Calu3 (cell line): ENCODE measurements at regions not wholly inside any gene's neighbourhood (a gene's known extent, or its start where the extent isn't known, plus 50 kb on each side); places are given as distances from the start of the nearest gene placed in this dataset.

Experiments
- BruUV-seq: library from RNA; stranded (reverse); fragments of 400-500 nt; replicated peaks from 2 replicates; lab custom pipeline; 2021; lab: Mats Ljungman, UMichigan
- CTCF ChIA-PET: fragments of 300-600 bp; sonication (Branson Sonifier 250); formaldehyde crosslinking; loops from one replicate; lab custom pipeline; 2022; ENCODE audit warnings: antibody characterized with exemption; lab: Charles Lee
- DNase-seq: peaks from one replicate; pipeline ENCODE4 v3.0.0; 2022
- H3K27ac Mint-ChIP-seq: one replicate; pipeline ENCODE4 v1.8.0; 2022; ENCODE audit warnings: mixed read lengths; ENCODE audit not compliant: unreplicated experiment
- H3K27me3 Mint-ChIP-seq: one replicate; pipeline ENCODE4 v1.8.0; 2022; ENCODE audit warnings: mixed read lengths; ENCODE audit not compliant: unreplicated experiment
- H3K36me3 Mint-ChIP-seq: one replicate; pipeline ENCODE4 v1.8.0; 2022; ENCODE audit warnings: mild to moderate bottlenecking, moderate library complexity, mixed read lengths; ENCODE audit not compliant: insufficient read depth, unreplicated experiment
- H3K4me1 Mint-ChIP-seq: one replicate; pipeline ENCODE4 v1.8.0; 2022; ENCODE audit warnings: mild to moderate bottlenecking, low read depth, mixed read lengths; ENCODE audit not compliant: unreplicated experiment
- H3K4me3 Mint-ChIP-seq: one replicate; pipeline ENCODE4 v1.8.0; 2022; ENCODE audit warnings: mild to moderate bottlenecking, low read depth, moderate library complexity, mixed read lengths; ENCODE audit not compliant: unreplicated experiment
- H3K9me3 Mint-ChIP-seq: one replicate; pipeline ENCODE4 v1.8.0; 2022; ENCODE audit warnings: low read depth, mixed read lengths; ENCODE audit not compliant: unreplicated experiment
- intact Hi-C: fragments of 100-400 bp; cut with micrococcal nuclease; formaldehyde crosslinking; loops from one replicate; pipeline ENCODE4 v1.10.0; 2022; ENCODE audit not compliant: unreplicated experiment
- TF ChIP-seq, protein P1 (sequence below): fragments of 200-600 bp; IDR thresholded peaks from one replicate; pipeline ENCODE4 v1.8.0; 2022; ENCODE audit warnings: antibody characterized with exemption; ENCODE audit not compliant: unreplicated experiment

DNA sequence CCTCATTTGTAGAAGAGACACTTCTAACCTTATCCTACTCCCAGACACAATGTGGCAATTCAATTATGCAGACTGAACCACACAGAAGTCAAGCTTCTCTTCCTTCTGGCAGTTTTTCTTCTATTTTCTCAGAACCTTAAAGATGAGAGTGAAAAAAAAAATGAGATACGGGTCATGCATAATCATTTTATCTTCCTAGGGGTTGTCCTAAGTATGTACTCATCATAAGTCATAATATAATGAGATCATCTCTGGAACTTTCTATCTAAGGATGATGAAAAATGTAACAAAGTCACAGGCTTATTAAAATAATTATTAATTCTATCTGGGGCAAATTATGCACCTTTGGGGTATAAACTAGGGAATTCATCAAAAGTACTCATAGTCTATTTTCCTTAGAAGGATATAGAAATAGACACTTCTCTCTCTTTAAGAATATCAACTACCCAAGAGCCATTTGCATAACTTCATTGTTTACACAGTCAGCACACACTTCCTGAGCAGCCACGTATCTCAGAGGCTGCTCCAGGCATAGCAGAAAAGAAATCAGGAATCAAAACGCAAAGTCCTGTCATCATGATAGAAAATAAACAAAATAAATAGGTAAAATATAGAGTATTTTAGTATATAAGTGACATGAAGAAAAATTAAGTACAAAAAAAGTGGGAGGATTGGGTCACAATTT is 345.9 kb upstream of the SPHKAP start:
- H3K9me3 Mint-ChIP-seq = peaks cover 4% of the 10 kb centered on the region
- H3K27me3 Mint-ChIP-seq = no peaks in the 10 kb centered on the region
- H3K4me3 Mint-ChIP-seq = no peak overlapping the region
- no peak for DNase-seq
- CTCF ChIA-PET = no interaction called here
- no peaks in the 10 kb centered on the region for H3K4me1 Mint-ChIP-seq
- H3K36me3 Mint-ChIP-seq = no peaks in the 10 kb centered on the region
- TF ChIP-seq, protein P1, sequence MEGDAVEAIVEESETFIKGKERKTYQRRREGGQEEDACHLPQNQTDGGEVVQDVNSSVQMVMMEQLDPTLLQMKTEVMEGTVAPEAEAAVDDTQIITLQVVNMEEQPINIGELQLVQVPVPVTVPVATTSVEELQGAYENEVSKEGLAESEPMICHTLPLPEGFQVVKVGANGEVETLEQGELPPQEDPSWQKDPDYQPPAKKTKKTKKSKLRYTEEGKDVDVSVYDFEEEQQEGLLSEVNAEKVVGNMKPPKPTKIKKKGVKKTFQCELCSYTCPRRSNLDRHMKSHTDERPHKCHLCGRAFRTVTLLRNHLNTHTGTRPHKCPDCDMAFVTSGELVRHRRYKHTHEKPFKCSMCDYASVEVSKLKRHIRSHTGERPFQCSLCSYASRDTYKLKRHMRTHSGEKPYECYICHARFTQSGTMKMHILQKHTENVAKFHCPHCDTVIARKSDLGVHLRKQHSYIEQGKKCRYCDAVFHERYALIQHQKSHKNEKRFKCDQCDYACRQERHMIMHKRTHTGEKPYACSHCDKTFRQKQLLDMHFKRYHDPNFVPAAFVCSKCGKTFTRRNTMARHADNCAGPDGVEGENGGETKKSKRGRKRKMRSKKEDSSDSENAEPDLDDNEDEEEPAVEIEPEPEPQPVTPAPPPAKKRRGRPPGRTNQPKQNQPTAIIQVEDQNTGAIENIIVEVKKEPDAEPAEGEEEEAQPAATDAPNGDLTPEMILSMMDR = no peak
- no peak overlapping the region for H3K27ac Mint-ChIP-seq
- no TSS peak for BruUV-seq
- intact Hi-C loops = no loop called here

DNA sequence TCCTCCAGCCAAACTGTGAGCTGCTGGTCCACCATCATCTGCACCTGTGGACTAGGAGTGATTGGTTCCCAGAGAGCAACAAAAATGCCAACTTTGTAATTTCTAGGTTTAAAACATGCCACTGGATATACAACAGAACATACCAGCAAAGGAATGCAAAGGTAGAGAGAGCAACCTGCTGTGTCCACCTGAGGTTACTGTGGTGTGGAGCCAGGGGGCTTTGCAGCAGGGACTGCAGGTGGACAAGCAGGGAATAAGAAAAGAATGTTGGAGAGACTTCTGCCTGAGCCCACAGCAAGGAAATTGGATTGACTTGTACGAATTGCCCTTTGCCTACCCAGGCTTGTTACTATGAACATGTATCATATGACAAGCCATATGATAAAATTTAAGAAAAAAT is 345.2 kb upstream of the SPHKAP start:
- CTCF ChIA-PET = no interaction called here
- no peak for DNase-seq
- H3K27me3 Mint-ChIP-seq = no peaks in the 10 kb centered on the region
- no peak overlapping the region for H3K27ac Mint-ChIP-seq
- H3K36me3 Mint-ChIP-seq = no peaks in the 10 kb centered on the region
- intact Hi-C loops = no loop called here
- no peaks in the 10 kb centered on the region for H3K4me1 Mint-ChIP-seq
- peaks cover 4% of the 10 kb centered on the region for H3K9me3 Mint-ChIP-seq
- no TSS peak for BruUV-seq
- H3K4me3 Mint-ChIP-seq = no peak overlapping the region
- TF ChIP-seq, protein P1 = no peak

DNA sequence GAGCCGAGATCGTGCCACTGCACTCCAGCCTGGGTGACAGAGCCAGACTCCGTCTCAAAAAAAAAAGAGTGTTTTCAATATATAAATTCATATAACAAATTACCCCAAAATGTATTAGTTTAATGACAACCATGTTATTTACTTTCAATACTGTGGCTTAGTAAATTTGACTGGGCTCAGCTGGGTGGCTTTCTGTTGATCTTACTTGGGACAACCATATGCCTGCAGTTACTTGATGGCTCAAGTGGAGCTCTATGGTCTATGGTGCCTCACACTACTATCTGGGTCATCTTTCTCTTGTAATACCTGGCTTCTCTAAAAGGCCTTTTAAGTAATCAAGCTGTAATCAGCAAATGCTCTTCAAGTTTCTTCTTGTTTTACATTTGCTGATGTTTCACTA is 341.5 kb upstream of the SPHKAP start:
- TF ChIP-seq, protein P1 = no peak
- H3K4me1 Mint-ChIP-seq = no peaks in the 10 kb centered on the region
- H3K27ac Mint-ChIP-seq = no peak overlapping the region
- no TSS peak for BruUV-seq
- intact Hi-C loops = no loop called here
- H3K4me3 Mint-ChIP-seq = no peak overlapping the region
- CTCF ChIA-PET = no interaction called here
- no peaks in the 10 kb centered on the region for H3K36me3 Mint-ChIP-seq
- peaks cover 2% of the 10 kb centered on the region for H3K9me3 Mint-ChIP-seq
- DNase-seq = no peak
- H3K27me3 Mint-ChIP-seq = no peaks in the 10 kb centered on the region

DNA sequence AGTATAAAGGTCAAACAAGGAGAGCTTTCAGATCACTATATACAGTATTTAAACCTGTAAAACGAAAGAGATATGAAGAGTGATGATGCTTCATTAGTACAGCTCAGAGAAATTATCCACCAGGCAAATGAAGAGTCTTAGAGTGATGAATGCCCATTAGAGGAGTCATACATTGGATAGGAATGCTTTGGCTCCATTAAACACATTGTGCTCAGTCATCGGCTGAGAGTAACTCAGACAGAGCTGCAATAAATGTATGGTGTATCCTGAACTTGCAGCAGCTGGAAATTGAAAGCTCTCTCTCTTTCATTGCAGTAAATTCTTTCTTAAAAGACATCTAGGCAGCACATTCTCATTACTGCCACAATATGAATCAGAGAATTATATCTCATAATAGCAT is 340.8 kb upstream of the SPHKAP start:
- CTCF ChIA-PET = no interaction called here
- intact Hi-C loops = no loop called here
- H3K4me3 Mint-ChIP-seq = no peak overlapping the region
- no peaks in the 10 kb centered on the region for H3K27me3 Mint-ChIP-seq
- TF ChIP-seq, protein P1 = no peak
- DNase-seq = no peak
- no peaks in the 10 kb centered on the region for H3K36me3 Mint-ChIP-seq
- BruUV-seq = no TSS peak
- H3K9me3 Mint-ChIP-seq = peaks cover 5% of the 10 kb centered on the region
- H3K27ac Mint-ChIP-seq = no peak overlapping the region
- H3K4me1 Mint-ChIP-seq = no peaks in the 10 kb centered on the region
